Activated naive CD4-positive, alpha-beta T cell treated with anti-CD3 and anti-CD28 coated beads for 36 hours (primary cell): ENCODE measurements at regions not wholly inside any gene's neighbourhood (a gene's known extent, or its start where the extent isn't known, plus 50 kb on each side); places are given as distances from the start of the nearest gene placed in this dataset.

Experiments used
- CTCF ChIA-PET: fragments of 350-600 bp; sonication (Branson Sonifier 250); formaldehyde crosslinking; loops from one replicate; lab custom pipeline; 2021; ENCODE audit warnings: antibody characterized with exemption; lab: Charles Lee
- DNase-seq: peaks from one replicate; pipeline ENCODE4 v3.0.0-alpha.2; 2020
- H3K27ac Mint-ChIP-seq: one replicate; pipeline ENCODE4 v1.8.0; 2021; ENCODE audit warnings: mild to moderate bottlenecking, mixed read lengths
- H3K27me3 Mint-ChIP-seq: one replicate; pipeline ENCODE4 v1.8.0; 2021; ENCODE audit warnings: low read depth, mixed read lengths
- H3K36me3 Mint-ChIP-seq: one replicate; pipeline ENCODE4 v1.8.0; 2021; ENCODE audit warnings: low read depth, mixed read lengths
- H3K4me1 Mint-ChIP-seq: one replicate; pipeline ENCODE4 v1.8.0; 2021; ENCODE audit warnings: low read depth, mixed read lengths
- H3K4me3 Mint-ChIP-seq: one replicate; pipeline ENCODE4 v1.8.0; 2021; ENCODE audit warnings: mild to moderate bottlenecking, moderate library complexity, mixed read lengths
- H3K9me3 Mint-ChIP-seq: one replicate; pipeline ENCODE4 v1.8.0; 2021; ENCODE audit warnings: mixed read lengths
- intact Hi-C: fragments of 100-400 bp; cut with micrococcal nuclease; formaldehyde crosslinking; loops from one replicate; pipeline ENCODE4 v1.15.1; 2023

DNA sequence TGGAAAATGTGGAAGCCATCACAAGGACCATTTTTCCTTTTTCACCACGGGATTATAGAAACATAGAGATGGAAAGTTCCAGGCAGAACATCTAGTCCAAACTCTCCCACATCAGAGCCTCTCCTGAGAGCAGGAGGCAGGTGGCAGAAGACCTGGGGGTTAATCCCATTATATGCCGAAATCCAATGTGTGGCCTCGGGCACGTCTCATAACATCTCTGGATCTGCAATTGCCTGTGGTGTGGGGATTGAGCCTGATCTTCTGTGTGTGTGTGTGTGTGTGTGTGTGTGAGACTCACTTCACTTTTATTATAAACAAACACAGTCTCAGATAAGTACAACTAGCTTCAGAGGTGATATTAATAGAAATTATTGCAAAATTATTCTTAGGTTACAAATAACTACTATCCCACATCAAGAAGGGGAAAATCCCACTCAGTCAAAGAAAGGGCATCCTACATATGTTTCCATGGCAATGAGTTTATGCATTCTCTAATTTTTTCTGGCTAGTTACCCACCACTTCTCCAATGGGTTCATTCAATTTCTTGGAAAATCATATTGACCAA lies 199.1 kb downstream of the FOXL1 start:
- intact Hi-C loops: no loop called here
- CTCF ChIA-PET: no interaction called here
- Mint-ChIP-seq H3K27ac (no peak overlapping the region), H3K27me3 (peaks cover 17% of the 10 kb centered on the region), H3K9me3 (no peaks in the 10 kb centered on the region), H3K36me3 (no peaks in the 10 kb centered on the region), H3K4me1 (no peaks in the 10 kb centered on the region), H3K4me3 (no peak overlapping the region)
- no peak for DNase-seq

DNA sequence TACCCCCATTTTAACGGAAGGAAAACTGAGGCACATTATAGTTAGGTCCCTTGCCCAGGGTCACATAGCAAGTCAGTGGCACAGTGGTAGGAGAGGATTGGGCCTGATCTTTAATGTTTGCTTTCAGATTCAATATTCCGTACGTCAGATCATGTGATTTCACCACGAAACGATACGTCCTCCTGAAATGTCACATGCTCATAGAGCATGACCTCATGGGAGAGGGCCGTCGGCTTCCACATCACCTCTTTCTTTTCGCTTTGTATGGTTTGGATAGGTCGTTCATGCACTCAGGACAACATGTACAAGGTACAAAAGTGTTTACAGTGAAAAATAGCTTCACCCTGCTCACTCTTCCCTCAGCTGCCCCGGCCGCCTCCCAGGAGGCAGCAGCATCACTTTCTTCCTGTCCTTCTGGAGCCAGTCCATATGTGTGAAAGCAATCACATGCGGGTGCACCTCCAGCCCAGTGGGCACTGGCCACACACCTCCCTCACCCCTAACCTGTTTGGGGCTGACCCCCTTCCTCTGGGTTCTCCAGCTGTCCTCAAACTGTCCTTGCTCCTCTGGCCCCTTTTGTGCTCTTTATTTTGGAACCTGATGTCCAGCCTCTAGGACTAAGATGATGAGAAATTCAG lies 199.9 kb downstream of the FOXL1 start:
- CTCF ChIA-PET: no interaction called here
- intact Hi-C loops: no loop called here
- H3K4me1 Mint-ChIP-seq: no peaks in the 10 kb centered on the region
- peaks cover 14% of the 10 kb centered on the region for H3K27me3 Mint-ChIP-seq
- H3K36me3 Mint-ChIP-seq: no peaks in the 10 kb centered on the region
- no peak overlapping the region for H3K4me3 Mint-ChIP-seq
- no peaks in the 10 kb centered on the region for H3K9me3 Mint-ChIP-seq
- DNase-seq: no peak
- no peak overlapping the region for H3K27ac Mint-ChIP-seq

DNA sequence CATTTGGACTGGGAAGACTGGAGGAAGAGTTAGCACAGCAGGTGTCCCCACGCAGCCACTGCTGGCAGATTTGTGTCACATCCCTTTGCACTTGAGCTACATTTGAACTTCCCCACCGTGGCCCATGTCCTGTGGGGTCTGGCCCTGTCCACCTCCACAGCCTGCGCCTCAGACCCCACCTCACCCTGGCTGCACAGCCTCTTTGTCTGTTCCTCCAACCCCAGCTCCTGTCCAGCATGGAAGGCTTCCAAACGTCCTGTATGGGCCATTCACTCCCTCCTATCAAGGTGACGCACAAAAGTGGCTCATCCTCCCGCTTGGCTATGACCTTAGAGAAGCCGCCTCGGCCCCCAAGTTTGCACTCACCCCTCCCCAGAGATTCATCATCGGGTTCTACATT lies 200.6 kb downstream of the FOXL1 start:
- Mint-ChIP-seq H3K4me1 (no peaks in the 10 kb centered on the region), H3K27ac (no peak overlapping the region), H3K36me3 (no peaks in the 10 kb centered on the region), H3K4me3 (no peak overlapping the region), H3K27me3 (peaks cover 14% of the 10 kb centered on the region), H3K9me3 (no peaks in the 10 kb centered on the region)
- CTCF ChIA-PET: no interaction called here
- DNase-seq: no peak
- intact Hi-C loops: no loop called here

DNA sequence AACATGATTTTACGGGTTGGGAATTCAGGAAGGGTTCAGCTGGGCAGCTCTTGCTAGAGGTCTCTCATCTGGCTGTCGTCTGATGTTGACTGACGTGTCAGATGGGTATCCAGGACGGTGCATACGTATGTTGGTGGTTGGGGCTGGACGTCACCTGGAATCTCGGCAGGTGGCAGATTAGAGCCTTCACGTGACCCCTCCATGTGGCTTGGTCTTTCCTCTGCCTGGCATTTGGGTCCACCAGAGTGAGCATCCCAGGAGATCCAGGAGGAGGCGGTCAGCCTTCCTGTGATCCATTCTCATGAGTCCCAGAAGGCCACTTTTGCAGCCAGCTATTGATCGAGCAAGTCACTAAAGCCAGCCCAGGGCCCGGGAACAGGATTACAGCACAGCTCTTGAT lies 202.7 kb downstream of the FOXL1 start:
- CTCF ChIA-PET: no interaction called here
- Mint-ChIP-seq H3K4me1 (no peaks in the 10 kb centered on the region), H3K4me3 (no peak overlapping the region), H3K36me3 (no peaks in the 10 kb centered on the region), H3K27me3 (peaks cover 12% of the 10 kb centered on the region), H3K9me3 (no peaks in the 10 kb centered on the region), H3K27ac (no peak overlapping the region)
- no peak for DNase-seq
- intact Hi-C loops: no loop called here

DNA sequence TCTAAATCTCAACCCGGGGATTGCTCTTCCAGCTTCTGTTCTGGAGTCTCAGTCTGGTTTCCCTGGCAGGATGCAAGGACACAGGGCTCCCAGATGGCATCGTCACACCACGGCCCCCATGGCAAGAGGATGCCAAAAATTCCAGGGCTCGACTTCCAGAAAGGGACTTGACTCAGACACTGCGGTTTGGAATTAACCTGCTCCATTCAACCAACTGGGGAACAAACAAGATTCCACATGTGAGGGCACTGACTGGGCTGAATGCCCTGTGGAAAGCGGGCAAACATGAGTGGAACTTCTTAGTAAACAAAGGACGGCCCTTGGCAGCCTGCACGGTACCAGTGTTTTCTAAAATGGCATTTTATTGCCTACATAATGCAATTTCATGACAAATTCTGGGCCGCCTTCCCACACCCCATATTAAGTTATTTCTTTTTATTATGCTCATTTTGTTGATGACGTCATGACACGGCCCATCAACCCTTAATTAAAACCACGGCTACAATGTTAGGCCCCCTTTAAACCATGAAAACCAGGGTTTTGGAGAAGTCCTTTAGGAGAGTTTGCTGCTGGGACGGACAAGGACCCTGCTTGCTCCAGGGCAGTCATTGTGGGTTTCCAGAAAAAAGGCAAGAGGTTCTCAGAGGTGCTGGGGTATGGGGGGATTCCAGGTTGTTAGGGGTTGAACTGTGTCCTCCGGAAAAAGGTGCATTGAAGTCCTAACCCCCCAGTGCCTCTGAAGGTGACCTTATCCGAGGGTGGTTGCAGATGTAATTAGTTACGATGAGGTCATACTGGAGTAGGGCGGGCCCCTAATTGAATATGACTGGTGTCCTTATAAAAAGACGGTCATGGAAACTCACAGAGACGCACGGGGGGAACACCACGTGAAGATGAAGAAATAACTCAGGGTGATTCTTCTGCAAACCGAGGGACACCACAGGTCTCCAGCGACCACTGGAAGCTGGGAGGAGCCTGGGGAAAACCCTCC lies 205.6 kb downstream of the FOXL1 start:
- CTCF ChIA-PET: no interaction called here

DNA sequence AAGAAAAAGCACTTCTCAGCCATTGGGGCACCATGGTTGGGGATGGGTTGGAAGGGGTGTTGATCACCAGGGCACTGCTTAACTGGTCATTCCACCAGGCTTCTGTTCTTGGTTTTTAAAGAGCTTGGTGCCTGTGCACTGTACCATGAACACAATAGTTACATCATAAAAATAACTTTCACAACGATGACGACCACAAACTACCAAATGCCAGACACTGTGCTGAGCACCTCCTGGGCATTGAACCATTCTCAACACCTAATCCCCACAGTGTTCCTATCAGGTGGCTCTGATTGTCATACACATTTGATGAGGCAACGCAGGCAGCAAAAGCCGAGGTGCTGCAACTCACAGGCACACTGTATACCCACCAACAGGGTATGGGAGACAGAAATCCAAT lies 208.0 kb downstream of the FOXL1 start:
- H3K27me3 Mint-ChIP-seq: peaks cover 2% of the 10 kb centered on the region
- no peaks in the 10 kb centered on the region for H3K36me3 Mint-ChIP-seq
- no peak for DNase-seq
- H3K9me3 Mint-ChIP-seq: no peaks in the 10 kb centered on the region
- no peak overlapping the region for H3K27ac Mint-ChIP-seq
- no peaks in the 10 kb centered on the region for H3K4me1 Mint-ChIP-seq
- CTCF ChIA-PET: no interaction called here
- no peak overlapping the region for H3K4me3 Mint-ChIP-seq
- intact Hi-C loops: no loop called here

More for the DNA sequence above, 205.6 kb downstream of the FOXL1 start:
- H3K36me3 Mint-ChIP-seq: no peaks in the 10 kb centered on the region
- intact Hi-C loops: no loop called here
- H3K27ac Mint-ChIP-seq: no peak overlapping the region
- no peaks in the 10 kb centered on the region for H3K4me1 Mint-ChIP-seq
- no peaks in the 10 kb centered on the region for H3K9me3 Mint-ChIP-seq
- peaks cover 9% of the 10 kb centered on the region for H3K27me3 Mint-ChIP-seq
- DNase-seq: no peak
- H3K4me3 Mint-ChIP-seq: no peak overlapping the region

DNA sequence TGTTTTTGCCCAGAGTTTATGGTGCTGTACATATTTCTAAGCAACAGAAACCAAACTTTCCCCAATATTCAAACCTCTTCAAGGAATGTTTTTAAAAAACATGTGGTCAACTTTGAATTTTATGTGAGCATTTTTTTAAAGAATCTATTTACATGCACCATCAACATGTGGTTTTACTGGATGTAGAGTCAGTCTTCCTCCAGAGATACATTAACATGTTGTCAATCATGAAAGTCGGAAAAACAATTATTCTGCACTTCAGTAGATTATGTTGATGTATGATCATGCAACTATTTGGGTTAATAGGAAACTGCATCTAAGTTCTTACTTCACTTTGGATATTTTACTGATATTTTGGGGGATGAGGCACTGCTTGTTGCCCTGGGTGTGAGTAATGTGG lies 208.6 kb downstream of the FOXL1 start:
- intact Hi-C loops: no loop called here
- Mint-ChIP-seq H3K4me3 (no peak overlapping the region), H3K27me3 (peaks cover 2% of the 10 kb centered on the region), H3K36me3 (no peaks in the 10 kb centered on the region), H3K4me1 (no peaks in the 10 kb centered on the region), H3K9me3 (no peaks in the 10 kb centered on the region), H3K27ac (no peak overlapping the region)
- DNase-seq: no peak
- CTCF ChIA-PET: no interaction called here

DNA sequence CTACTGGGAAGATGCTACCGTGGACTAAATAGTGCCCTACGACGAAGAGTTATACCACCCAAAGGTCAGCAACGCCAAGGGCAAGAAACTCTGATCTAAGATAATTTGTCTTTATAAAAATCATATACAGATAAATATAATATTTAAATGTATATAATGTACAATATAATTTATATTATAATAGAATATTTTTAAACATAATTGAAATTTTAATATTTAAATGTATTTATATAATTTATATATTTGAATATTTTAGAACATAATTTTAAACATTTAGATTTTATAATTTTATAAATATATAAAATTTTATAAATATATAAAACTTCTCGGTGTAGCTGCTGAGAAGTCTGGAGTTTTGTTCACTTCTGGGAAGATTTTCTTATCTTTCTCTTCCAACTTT lies 209.2 kb downstream of the FOXL1 start:
- Mint-ChIP-seq H3K4me3 (no peak overlapping the region), H3K9me3 (no peaks in the 10 kb centered on the region), H3K27ac (no peak overlapping the region), H3K4me1 (no peaks in the 10 kb centered on the region), H3K27me3 (peaks cover 2% of the 10 kb centered on the region), H3K36me3 (no peaks in the 10 kb centered on the region)
- CTCF ChIA-PET: no interaction called here
- no peak for DNase-seq
- intact Hi-C loops: no loop called here

DNA sequence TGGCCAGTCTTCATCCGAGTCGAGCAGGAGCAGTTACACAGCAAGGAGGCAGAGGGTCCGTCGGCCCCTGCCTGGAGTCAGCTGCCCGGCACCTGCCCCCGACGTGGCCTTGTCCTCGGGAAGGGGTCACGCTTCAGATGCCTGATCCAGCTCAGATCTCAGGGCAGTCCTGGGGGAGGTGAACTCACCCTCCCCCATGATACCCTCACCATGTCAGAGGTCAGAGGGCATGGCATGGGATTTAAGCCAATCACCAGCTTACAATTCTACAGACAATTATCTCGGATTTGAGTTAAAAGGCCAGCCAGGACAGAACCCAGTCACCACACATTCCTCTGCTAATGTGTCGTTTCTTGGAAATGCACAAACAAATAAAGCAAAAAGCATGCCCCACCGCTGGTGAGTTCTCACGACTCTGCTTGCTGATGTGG lies 211.3 kb downstream of the FOXL1 start:
- no peaks in the 10 kb centered on the region for H3K4me1 Mint-ChIP-seq
- H3K4me3 Mint-ChIP-seq: no peak overlapping the region
- no peaks in the 10 kb centered on the region for H3K36me3 Mint-ChIP-seq
- CTCF ChIA-PET: no interaction called here
- H3K27me3 Mint-ChIP-seq: peaks cover 4% of the 10 kb centered on the region
- intact Hi-C loops: no loop called here
- H3K9me3 Mint-ChIP-seq: no peaks in the 10 kb centered on the region
- H3K27ac Mint-ChIP-seq: no peak overlapping the region
- DNase-seq: no peak

DNA sequence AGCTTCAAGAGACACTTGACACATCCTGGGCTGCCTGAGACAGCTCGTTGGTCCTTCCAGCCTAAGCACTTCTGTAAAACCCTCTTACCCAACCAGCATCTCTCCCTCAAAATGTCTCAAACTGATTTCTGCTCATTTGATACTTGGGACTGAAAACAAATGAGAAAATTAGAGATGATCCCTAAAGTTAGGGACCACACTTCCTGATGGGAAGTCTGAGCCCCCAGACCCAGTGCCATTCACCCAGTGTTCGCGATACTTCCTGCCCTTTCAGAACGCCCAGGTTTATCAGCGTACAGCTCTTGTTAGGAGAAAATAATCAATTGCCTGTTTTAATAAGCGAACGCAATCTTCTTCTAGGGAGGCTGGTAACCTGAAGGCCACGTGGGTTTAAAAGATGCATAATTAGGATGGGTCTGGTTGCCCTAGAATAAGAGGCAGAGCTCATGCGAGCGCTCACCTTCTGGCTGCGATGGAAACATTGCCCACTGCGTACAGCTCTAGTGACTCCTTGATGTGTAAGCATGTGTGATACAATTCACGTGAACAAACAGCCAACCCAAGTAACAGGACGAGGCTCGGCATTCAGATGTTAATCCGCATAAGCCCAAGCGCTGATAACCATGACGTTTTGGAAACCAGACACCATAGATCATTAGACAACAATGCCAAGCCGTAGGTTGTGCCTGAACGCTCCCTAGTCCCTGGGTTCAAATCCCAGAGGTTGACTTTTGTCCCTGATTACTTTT lies 213.1 kb downstream of the FOXL1 start:
- Mint-ChIP-seq H3K4me3 (no peak overlapping the region), H3K9me3 (no peaks in the 10 kb centered on the region), H3K27me3 (peaks cover 4% of the 10 kb centered on the region), H3K27ac (no peak overlapping the region), H3K36me3 (no peaks in the 10 kb centered on the region), H3K4me1 (no peaks in the 10 kb centered on the region)
- intact Hi-C loops: no loop called here
- CTCF ChIA-PET: no interaction called here
- DNase-seq: no peak

DNA sequence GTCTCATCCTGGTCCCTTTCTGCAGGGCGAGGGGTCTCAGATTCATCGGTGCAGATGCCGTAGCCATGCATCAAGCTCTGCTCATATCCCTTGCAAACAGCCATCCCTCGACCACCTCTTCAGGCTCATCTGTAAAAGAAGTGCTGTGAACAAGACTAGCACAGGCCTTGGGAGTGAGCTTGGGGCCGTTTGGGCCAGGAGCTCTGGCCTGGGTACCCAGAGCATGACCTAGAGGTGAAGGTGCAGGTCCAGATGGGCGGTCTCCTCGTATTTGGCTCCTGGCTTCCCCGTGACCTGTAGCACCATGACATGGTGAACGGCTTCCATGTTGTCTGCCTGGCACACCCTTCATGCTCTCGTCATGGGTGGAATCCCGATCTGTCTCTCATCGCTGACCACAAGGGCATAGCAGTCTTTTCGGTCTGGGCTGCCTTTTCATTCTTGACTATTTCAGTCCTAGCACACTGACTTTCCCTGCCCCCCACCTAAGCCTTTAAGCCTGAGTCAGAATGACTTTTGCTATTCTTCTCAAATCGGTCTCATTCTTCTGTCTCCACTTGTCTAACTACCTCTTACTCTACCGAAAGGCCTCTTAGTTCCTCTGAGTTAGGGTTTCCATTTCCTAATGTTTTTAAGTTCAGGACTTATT lies 216.0 kb downstream of the FOXL1 start:
- H3K27me3 Mint-ChIP-seq: peaks cover 14% of the 10 kb centered on the region
- H3K36me3 Mint-ChIP-seq: no peaks in the 10 kb centered on the region
- intact Hi-C loops: no loop called here
- H3K4me3 Mint-ChIP-seq: no peak overlapping the region
- no peaks in the 10 kb centered on the region for H3K9me3 Mint-ChIP-seq
- H3K4me1 Mint-ChIP-seq: no peaks in the 10 kb centered on the region
- H3K27ac Mint-ChIP-seq: no peak overlapping the region
- DNase-seq: no peak
- CTCF ChIA-PET: no interaction called here

DNA sequence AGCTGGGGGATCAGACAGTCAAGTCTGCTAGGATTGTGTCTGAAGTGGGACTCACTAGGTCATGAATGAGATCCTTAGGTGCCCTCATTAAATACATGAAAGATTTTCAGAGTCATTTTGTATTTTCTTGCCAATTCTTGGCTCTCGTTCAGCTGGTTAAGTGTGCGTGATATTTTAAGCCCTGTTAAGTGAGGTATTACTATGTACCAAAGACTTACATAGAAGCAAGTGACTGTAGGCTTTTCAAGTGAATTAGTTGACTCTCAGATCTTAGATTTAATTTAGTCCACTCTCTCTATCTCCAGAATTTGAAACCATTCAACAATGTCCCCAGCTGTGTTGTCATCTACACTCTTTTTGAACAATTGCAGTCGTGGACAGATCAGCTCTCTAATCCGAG lies 219.4 kb downstream of the FOXL1 start:
- no peak for DNase-seq
- H3K9me3 Mint-ChIP-seq: no peaks in the 10 kb centered on the region
- intact Hi-C loops: no loop called here
- no peaks in the 10 kb centered on the region for H3K36me3 Mint-ChIP-seq
- no peaks in the 10 kb centered on the region for H3K4me1 Mint-ChIP-seq
- no peak overlapping the region for H3K4me3 Mint-ChIP-seq
- peaks cover 15% of the 10 kb centered on the region for H3K27me3 Mint-ChIP-seq
- CTCF ChIA-PET: no interaction called here
- no peak overlapping the region for H3K27ac Mint-ChIP-seq
